ENCODE measurements at regions not wholly inside any gene's neighbourhood (a gene's known extent, or its start where the extent isn't known, plus 50 kb on each side); places are given as distances from the start of the nearest gene placed in this dataset.

GRCh38 chr9:103530934-103531333 lies 535.8 kb downstream of the CYLC2 start:
- DNase-seq: no peak
- intact Hi-C loops (cut with DNase I; ENCODE audit: low total_unique reads): no loop called here
- Histone ChIP-seq H3K9me3 (peaks cover 0 to 14% (median 2%) of the 10 kb centered on the region in 4 donors), H3K4me3 (no peak overlapping the region), H3K27ac (no peak overlapping the region), H3K4me1 (no peaks in the 10 kb centered on the region), H3K36me3 (no peaks in the 10 kb centered on the region), H3K27me3 (no peaks in the 10 kb centered on the region)
- WGBS, 5 donors: 29 to 63% (median 48%) methylated on average over 1 of the region's 1 CpG
- TF ChIP-seq POLR2A (IDR thresholded peaks at IDR 0.05): no peak
- TF ChIP-seq CTCF (IDR thresholded peaks at IDR 0.05): no peak
- TF ChIP-seq EP300 (IDR thresholded peaks at IDR 0.05): no peak
- no peak for TF ChIP-seq POLR2AphosphoS5 (IDR thresholded peaks at IDR 0.05)

DNA sequence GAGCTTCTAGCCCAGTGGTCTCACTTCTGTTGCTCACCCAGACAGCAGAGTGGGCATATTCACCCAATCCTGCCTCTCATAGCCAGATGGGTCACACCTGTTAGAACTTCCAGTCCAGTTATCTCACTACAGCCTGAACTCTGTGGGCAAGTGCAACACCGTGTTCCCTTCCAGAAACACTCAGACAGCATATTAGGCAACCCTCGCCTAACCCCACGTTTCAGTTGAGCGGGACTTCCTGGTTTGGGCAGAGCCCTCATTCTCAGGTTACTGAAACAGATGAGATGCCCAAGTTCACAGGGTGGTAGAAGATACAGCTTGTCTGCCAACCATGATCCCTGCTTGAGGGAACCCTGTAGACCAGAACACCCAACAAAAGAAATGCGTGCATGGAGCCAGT lies 538.2 kb downstream of the CYLC2 start:
- Histone ChIP-seq H3K4me1 (no peaks in the 10 kb centered on the region), H3K36me3 (no peaks in the 10 kb centered on the region), H3K27ac (no peak overlapping the region), H3K4me3 (no peak overlapping the region), H3K9me3 (peaks cover 0 to 14% (median 2%) of the 10 kb centered on the region in 4 donors), H3K27me3 (no peaks in the 10 kb centered on the region)
- TF ChIP-seq POLR2A (IDR thresholded peaks at IDR 0.05) (no peak), EP300 (IDR thresholded peaks at IDR 0.05) (no peak), POLR2AphosphoS5 (IDR thresholded peaks at IDR 0.05) (no peak), CTCF (IDR thresholded peaks at IDR 0.05) (no peak)
- intact Hi-C loops (cut with DNase I; ENCODE audit: low total_unique reads): no loop called here
- WGBS, 5 donors: 76 to 90% (median 90%) methylated on average over 5 of the region's 5 CpGs
- no peak for DNase-seq

DNA sequence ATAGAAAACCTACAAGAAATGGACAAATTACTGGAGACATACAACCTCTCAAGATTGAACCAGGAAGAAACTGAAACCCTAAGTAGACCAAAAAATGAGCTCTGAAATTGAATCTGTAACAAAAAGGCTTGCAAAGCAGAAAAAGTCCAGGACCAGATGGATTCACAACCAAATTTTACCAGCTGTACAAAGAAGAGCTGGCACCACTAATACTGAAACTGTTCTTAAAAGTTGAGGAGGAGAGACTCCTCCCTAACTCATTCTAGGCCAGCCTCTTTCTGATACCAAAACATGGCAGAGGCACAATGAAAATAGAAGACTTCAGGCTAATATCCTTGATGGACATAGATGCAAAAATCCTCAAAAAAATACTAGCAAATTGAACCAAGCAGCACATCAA lies 542.3 kb downstream of the CYLC2 start:
- H3K4me1 ChIP-seq: no peaks in the 10 kb centered on the region
- TF ChIP-seq POLR2AphosphoS5 (IDR thresholded peaks at IDR 0.05) (no peak), EP300 (IDR thresholded peaks at IDR 0.05) (no peak)
- no peaks in the 10 kb centered on the region for H3K36me3 ChIP-seq
- H3K9me3 ChIP-seq: peaks cover 0 to 14% (median 2%) of the 10 kb centered on the region in 4 donors
- no peaks in the 10 kb centered on the region for H3K27me3 ChIP-seq
- no peak overlapping the region for H3K27ac ChIP-seq
- H3K4me3 ChIP-seq: no peak overlapping the region
- intact Hi-C loops (cut with DNase I; ENCODE audit: low total_unique reads): no loop called here
- DNase-seq: no peak

- 66 to 91% (median 77%) methylated on average over 2 of the region's 2 CpGs for WGBS, 5 donors
- H3K4me1 ChIP-seq: no peaks in the 10 kb centered on the region
- no peaks in the 10 kb centered on the region for H3K36me3 ChIP-seq
- no peaks in the 10 kb centered on the region for H3K9me3 ChIP-seq
- TF ChIP-seq POLR2A (IDR thresholded peaks at IDR 0.05): no peak
- H3K4me3 ChIP-seq: no peak overlapping the region
- DNase-seq: no peak
- H3K27me3 ChIP-seq: no peaks in the 10 kb centered on the region
- intact Hi-C loops (cut with DNase I; ENCODE audit: low total_unique reads): no loop called here
- H3K27ac ChIP-seq: no peak overlapping the region
These were observed 548.8 kb upstream of the SMC2 start for GRCh38 chr9:103545260-103545659.

DNA sequence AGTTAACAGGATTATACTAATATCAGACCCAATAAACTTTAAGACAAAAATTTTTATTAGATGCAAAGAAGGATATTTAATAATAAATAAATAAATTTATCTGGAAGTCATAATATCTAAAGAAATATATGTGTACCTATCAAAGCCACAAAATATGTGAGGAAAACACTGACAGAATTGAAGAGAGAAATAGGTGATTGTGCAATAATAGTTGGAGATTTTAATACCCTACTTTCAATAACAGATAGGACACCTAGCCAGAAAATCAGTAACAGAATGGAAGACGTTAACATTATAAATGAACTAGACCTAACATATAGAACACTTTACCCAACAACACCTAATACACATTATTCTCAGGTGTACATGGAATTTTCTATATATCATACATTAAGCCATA lies 541.4 kb upstream of the SMC2 start:
- H3K27ac ChIP-seq: no peak overlapping the region
- H3K4me1 ChIP-seq: no peaks in the 10 kb centered on the region
- H3K9me3 ChIP-seq: peaks cover 0 to 12% (median 2%) of the 10 kb centered on the region in 4 donors
- WGBS, 5 donors: 57 to 88% (median 75%) methylated on average over 1 of the region's 1 CpG
- no peak overlapping the region for H3K4me3 ChIP-seq
- TF ChIP-seq CTCF (IDR thresholded peaks at IDR 0.05): no peak
- no peak for TF ChIP-seq EP300 (IDR thresholded peaks at IDR 0.05)
- no peak for TF ChIP-seq POLR2A (IDR thresholded peaks at IDR 0.05)
- no peak for TF ChIP-seq POLR2AphosphoS5 (IDR thresholded peaks at IDR 0.05)
- intact Hi-C loops (cut with DNase I; ENCODE audit: low total_unique reads): no loop called here
- no peak for DNase-seq
- no peaks in the 10 kb centered on the region for H3K27me3 ChIP-seq
- no peaks in the 10 kb centered on the region for H3K36me3 ChIP-seq

Data from stomach (tissue), 8 donors.